HL-60/S4 treated with phorbol 12-myristate 13-acetate at 8.2 ng/mL for 4 days and 3 days (cell line): ENCODE measurements at regions not wholly inside any gene's neighbourhood (a gene's known extent, or its start where the extent isn't known, plus 50 kb on each side); places are given as distances from the start of the nearest gene placed in this dataset.

Experiments
- in situ Hi-C: fragments of 300-500 bp; cut with MboI; formaldehyde crosslinking; loops from 2 replicates; pipeline ENCODE4 v1.15.0; 2022; ENCODE audit warnings: low sequenced_read_pairs

GRCh38 chr12:67452119-67452805 is 183.1 kb downstream of the CAND1 start:
- in situ Hi-C loops = no loop called here

GRCh38 chr12:67453191-67453590 is 184.0 kb downstream of the CAND1 start:
- in situ Hi-C loops = no loop called here

- in situ Hi-C loops = no loop called here
Observed at GRCh38 chr12:67455236-67455635, 186.1 kb downstream of the CAND1 start.

GRCh38 chr12:67456431-67456901 is 187.3 kb downstream of the CAND1 start:
- in situ Hi-C loops = no loop called here

- in situ Hi-C loops = no loop called here
Observed at GRCh38 chr12:67457136-67457535, 188.0 kb downstream of the CAND1 start.

GRCh38 chr12:67457778-67458665 is 188.9 kb downstream of the CAND1 start:
- in situ Hi-C loops = no loop called here

- in situ Hi-C loops = no loop called here
Observed at GRCh38 chr12:67459173-67459572, 189.4 kb upstream of the DYRK2 start.

- in situ Hi-C loops = no loop called here
Observed at GRCh38 chr12:67459578-67459977, 189.0 kb upstream of the DYRK2 start.

GRCh38 chr12:67460388-67460787 is 188.2 kb upstream of the DYRK2 start:
- in situ Hi-C loops = no loop called here

GRCh38 chr12:67468549-67469245 is 179.8 kb upstream of the DYRK2 start:
- in situ Hi-C loops = no loop called here

- in situ Hi-C loops = no loop called here
Observed at GRCh38 chr12:67469666-67470065, 178.9 kb upstream of the DYRK2 start.

- in situ Hi-C loops = no loop called here
Observed at GRCh38 chr12:67471810-67472209, 176.7 kb upstream of the DYRK2 start.

- in situ Hi-C loops = no loop called here
Observed at GRCh38 chr12:67472539-67472938, 176.0 kb upstream of the DYRK2 start.

GRCh38 chr12:67474934-67475620 is 173.5 kb upstream of the DYRK2 start:
- in situ Hi-C loops = no loop called here

- in situ Hi-C loops = no loop called here
Observed at GRCh38 chr12:67475725-67476124, 172.8 kb upstream of the DYRK2 start.

- in situ Hi-C loops = no loop called here
Observed at GRCh38 chr12:67477681-67478265, 170.8 kb upstream of the DYRK2 start.

GRCh38 chr12:67482751-67483661 is 165.5 kb upstream of the DYRK2 start:
- in situ Hi-C loops = no loop called here

- in situ Hi-C loops = no loop called here
Observed at GRCh38 chr12:67483871-67484554, 164.5 kb upstream of the DYRK2 start.
